HG03571 (cell line): ENCODE measurements at regions not wholly inside any gene's neighbourhood (a gene's known extent, or its start where the extent isn't known, plus 50 kb on each side); places are given as distances from the start of the nearest gene placed in this dataset.

Experiments
- ATAC-seq: cut with Tn5 transposase; IDR thresholded peaks from one replicate; pipeline ENCODE4 v1.9.1; 2021; ENCODE audit not compliant: unreplicated experiment

DNA sequence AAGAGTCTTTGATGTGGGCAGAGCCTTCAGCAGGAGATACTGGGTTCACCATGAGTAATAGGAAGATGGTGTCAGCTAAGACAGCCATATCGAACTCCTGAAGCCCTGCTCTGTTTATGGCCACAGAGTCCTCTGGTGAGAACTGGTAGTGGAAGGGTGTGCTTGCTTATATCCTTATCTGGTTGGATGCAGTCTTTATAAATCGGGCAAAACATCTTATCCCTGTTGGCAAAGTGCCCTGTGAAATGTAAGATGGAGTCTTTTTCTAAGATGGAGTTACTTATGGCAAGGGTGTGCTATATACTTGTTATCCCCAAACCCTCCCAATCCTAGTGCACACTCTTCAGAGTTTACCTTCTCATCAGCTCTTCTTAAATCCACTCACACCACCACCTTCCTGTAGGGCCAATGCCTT, 190.8 kb upstream of the PARD3B start:
- no peak for ATAC-seq

- ATAC-seq: no peak
These were observed 189.6 kb upstream of the PARD3B start for GRCh38 chr2:204355688-204356087.

- no peak for ATAC-seq
These were observed 189.1 kb upstream of the PARD3B start for GRCh38 chr2:204356151-204356641.

DNA sequence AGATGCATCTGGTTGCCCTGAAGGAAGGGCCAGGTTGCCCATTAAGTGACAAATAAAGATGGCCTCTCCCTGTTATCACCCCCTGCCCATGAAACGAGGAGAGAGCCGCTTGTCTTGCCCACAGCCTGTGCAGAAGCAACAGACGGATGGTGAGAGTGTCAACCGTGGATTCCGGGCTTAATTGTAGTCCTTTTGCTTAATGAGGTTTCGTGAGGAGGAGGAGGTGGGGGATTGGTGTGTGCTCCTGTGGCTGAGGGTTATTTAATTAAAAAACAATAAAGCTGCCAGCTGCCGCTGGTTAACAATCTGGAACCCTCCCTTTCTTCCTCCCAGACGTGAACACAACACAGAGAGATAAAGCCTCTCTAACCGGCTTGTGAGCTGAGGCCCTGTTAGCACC, 188.0 kb upstream of the PARD3B start:
- no peak for ATAC-seq

GRCh38 chr2:204359076-204359475, 186.2 kb upstream of the PARD3B start:
- ATAC-seq: no peak

- ATAC-seq: no peak
These were observed 184.9 kb upstream of the PARD3B start for GRCh38 chr2:204360218-204361007.

GRCh38 chr2:204361738-204362137, 183.5 kb upstream of the PARD3B start:
- no peak for ATAC-seq

- no peak for ATAC-seq
These were observed 182.7 kb upstream of the PARD3B start for GRCh38 chr2:204362581-204362980.

DNA sequence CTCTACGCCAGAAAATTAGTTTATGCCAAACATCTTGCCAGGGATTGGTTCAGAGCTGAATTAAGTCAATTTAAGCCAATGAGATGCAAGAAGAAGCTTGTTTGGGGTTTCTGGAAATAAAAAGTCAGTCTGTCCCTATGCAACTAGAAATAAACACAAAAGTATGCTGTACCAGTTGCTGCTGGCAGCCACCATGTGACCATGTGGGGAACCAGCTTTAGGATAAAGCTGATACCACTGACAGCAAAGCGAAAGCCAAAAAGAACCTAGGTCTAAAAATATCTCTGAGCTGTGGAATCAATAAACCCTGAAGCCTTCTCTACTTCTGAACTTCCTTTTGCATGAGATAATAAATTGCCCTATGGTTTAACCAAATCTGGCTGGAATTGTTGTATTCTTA, 181.8 kb upstream of the PARD3B start:
- no peak for ATAC-seq

DNA sequence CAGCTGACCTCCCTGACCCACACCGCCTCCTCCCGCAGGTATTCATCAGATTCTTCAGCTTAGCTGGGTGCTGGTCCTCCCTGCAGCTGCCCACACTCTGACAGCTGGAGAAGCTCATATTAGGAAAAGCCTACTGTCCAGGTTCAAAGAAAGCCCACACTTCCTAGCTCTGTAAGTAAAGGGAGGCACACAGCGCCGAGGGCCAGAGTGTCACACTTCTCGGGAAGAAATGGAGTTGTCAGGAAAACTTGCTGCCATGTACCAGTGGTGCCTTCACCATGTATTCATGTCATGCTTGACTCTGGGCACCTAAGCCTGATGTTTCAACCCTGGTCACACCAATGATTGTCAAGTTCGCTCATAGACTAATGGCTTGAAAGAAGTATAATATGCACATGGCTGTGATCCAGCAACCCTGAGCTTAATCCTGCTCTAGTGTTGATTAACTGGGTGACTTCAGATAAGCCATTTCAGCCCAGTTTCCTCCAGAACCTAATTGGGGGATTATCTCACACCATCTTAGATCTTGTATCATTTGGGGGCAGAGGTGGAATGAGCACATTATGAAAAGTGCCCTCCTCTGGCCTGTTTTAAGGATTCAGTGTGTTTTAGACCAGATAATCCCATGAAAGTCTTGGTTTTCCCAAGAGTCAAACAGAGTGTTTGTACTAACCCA, 180.3 kb upstream of the PARD3B start:
- ATAC-seq: no peak

- ATAC-seq: no peak
These were observed 179.5 kb upstream of the PARD3B start for GRCh38 chr2:204365811-204366210.

- no peak for ATAC-seq
These were observed 177.8 kb upstream of the PARD3B start for GRCh38 chr2:204367466-204367865.

DNA sequence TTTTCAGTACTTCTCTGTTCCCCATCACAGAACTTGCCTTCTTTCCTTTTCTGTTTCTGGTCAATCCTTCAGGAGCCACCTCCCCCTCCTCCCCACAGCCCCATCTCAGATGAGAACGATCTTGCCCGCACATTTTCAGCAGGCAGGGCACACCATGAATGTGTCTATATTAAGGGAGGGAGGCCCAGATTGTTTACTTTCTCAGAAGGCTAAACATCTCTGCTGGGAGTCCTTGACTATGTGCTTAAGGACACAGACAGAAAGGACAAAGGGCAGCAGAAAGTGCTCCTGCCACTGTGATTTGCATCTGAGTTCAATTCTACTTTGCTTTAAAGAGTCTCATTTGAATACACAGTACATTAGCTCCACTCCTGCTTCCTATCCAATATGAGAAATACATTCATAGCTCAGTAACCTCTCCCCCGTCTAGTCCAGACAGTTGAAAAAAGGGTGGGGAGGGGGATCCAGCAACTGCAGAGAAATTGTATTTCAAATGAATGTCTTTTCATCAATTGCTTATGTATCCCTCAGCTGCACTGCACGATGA, 175.0 kb upstream of the PARD3B start:
- no peak for ATAC-seq

GRCh38 chr2:204373942-204374341, 171.3 kb upstream of the PARD3B start:
- ATAC-seq: no peak

DNA sequence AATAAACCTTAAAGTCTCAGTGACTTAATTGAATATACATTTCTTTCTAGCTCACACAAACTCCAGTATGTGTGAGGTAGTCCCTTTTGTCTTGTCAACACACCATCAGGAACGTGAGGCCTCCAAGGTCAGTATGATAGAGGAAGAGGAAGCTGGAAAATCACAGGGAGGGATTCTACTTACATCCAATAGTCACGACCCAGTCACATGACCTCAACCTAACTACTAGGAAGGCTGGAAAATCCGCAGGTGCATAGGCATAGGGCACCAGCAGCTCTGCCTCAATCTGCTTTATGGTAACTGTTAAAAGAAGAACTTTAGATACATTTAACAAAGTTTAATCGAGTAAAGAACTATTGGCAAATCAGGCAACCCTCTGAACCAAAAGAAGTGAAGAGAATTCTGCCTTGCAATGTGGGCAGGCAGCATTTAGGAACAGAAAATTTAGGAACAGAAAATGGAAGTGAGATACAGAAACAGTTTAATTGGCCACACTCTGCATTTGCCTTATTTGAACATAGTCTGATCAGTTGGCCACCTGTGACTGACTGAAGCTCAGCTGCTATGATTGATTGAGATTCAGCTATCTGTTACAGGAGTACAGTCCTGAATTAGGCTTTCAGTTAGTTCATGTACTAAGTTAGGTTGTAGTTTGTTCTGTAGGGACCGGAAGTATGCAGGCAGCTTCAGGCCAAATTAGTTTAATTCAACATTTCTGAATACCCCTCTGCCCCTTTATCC, 165.0 kb upstream of the PARD3B start:
- ATAC-seq: no peak

DNA sequence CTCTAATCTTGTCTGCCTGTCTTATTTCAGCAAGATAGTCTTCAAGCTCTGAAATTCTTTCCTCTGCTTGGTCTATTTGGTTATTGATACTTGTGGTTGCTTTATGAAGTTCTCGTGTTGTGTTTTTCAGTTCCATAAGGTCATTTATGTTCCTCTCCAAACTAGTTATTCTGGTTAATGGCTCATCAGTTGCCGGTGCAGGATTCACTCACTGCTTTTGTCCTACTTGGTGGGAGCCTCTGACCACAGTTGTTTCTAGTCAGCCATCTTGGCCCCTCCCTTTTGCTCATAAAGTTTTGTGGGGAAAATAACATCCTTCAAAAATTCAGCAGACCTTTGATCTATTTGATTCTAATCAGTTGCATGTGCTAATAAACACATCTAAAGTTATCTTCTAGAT, 158.6 kb upstream of the PARD3B start:
- no peak for ATAC-seq

DNA sequence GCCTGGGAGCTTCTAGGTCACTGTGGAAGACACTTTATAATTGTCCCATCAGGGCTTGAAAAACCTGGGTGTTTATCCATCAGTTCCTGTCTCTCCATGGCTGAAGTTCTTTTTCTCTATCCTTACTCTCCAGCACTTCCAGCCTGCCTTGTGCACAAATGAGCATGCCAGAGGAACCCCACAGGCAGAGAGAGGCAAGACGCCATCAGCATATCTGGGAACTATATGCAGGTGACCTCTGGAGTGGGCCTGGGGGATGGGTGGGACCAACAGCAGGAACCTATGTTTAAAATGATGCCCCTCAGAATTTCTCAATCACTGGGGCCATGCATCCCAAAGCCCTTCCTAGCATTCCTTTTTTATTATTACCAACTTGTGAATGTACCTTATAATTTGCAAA, 156.2 kb upstream of the PARD3B start:
- no peak for ATAC-seq

- ATAC-seq: no peak
These were observed 155.4 kb upstream of the PARD3B start for GRCh38 chr2:204389856-204390255.

- ATAC-seq: no peak
These were observed 149.7 kb upstream of the PARD3B start for GRCh38 chr2:204395539-204395938.

GRCh38 chr2:204401114-204401513, 144.2 kb upstream of the PARD3B start:
- no peak for ATAC-seq

DNA sequence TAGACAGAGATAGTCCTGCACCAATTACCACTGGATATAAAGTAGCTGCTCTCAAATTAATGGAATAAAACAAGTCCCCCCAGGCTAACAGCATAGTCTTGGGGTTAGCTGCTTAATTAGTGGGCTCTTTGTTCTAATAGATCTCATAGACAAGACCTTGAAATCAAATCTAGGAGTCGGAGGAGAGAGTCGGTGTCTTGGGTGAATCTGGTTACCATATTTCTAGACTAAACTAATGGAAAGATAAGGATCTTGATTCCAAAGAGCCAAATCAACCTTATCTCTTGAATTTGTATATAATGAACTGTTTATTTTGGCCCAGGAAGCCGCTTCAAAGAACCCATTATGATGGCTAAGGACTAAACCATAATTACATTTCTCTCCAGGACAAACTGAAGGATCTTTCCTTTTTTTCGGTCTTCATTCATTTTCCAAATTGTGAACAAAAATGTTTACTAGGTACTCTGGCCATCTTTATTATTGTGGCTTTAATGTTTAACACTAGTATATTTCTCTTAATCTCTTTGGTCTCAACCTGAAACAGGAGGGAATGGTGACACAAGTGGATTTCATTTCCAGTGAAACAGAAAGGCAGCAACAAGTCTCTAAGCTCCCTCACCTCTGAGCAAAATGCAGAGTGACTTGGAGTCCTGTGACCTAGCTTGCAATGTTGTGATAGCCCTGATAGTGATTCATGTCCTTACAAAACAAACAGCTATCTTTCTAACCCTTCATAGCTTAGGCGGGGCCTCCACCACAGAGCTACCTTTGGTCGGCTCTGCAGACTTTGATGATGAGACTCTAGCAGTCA, 137.9 kb upstream of the PARD3B start:
- no peak for ATAC-seq
